ENCODE measurements at regions not wholly inside any gene's neighbourhood (a gene's known extent, or its start where the extent isn't known, plus 50 kb on each side); places are given as distances from the start of the nearest gene placed in this dataset.

DNA sequence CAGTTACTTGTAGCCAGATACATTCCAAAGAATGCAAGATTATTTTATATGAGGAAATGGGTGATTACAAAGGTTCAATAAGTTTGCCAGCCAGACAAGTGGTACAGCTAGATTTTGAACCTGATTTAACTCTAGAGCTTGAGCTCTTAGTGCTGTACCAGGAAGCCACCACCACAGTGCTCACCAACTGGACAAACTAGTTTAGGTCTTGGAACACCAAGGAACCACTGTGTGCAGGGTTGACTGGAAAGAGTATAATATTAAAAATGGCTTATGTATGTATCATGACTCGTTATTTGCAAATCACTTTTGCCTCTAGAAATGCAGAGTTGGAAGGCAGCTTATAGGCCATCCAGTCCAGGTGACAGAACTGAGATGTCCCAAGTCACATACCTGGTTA is 177.2 kb downstream of the TXNL1 start:
- no peak overlapping the region for H3K4me3 ChIP-seq
- H3K27me3 ChIP-seq = no peaks in the 10 kb centered on the region
- H3K36me3 ChIP-seq = no peaks in the 10 kb centered on the region
- H3K4me1 ChIP-seq = no peaks in the 10 kb centered on the region
- peaks cover 0 to 22% (median 0%) of the 10 kb centered on the region in 3 donors for H3K9me3 ChIP-seq
- TF ChIP-seq EP300 (IDR thresholded peaks at IDR 0.05) (no peak), CTCF (IDR thresholded peaks at IDR 0.05) (no peak), POLR2AphosphoS5 (IDR thresholded peaks at IDR 0.05) (no peak), POLR2A (IDR thresholded peaks at IDR 0.05) (no peak)
- no peak for ATAC-seq
- H3K27ac ChIP-seq = no peak overlapping the region
- WGBS, 2 donors (ENCODE audit: low coverage in 1 of 2) = 74% methylated on average over 1 of the region's 1 CpG; no CpG with 5 or more reads in 1 of the 2 donors

DNA sequence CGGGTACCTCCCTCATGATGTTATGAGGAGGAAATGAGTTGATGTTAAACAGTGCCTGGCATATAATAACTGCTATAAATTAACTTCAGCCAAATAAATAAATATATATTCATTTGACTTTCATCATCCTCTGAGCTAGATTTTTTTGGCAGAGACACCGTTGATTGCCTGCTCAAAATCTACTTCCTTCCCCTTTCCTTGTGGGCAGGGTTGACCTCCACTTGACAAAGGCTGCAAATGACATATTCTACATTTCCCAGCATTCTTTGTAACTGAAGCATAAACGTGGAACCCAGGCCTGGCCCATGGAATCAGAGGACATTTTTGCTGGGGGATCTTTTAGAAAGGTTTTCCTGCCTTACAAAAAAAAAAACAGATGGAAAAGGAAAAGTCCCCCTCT is 177.8 kb downstream of the TXNL1 start:
- peak overlapping the region in 1 of 4 donors; percentile 27 for H3K27ac ChIP-seq
- no peaks in the 10 kb centered on the region for H3K4me1 ChIP-seq
- no peak overlapping the region for H3K4me3 ChIP-seq
- ATAC-seq = no peak
- 45 to 61% methylated on average over 3 of the region's 3 CpGs for WGBS, 2 donors (ENCODE audit: low coverage in 1 of 2)
- no peaks in the 10 kb centered on the region for H3K36me3 ChIP-seq
- TF ChIP-seq EP300 (IDR thresholded peaks at IDR 0.05) = no peak
- H3K9me3 ChIP-seq = peaks cover 0 to 17% (median 0%) of the 10 kb centered on the region in 3 donors
- no peaks in the 10 kb centered on the region for H3K27me3 ChIP-seq

- H3K27ac ChIP-seq = peak overlapping the region in 2 of 4 donors; percentile 9 to 16
- WGBS, 2 donors (ENCODE audit: low coverage in 1 of 2) = 60 to 66% methylated on average over 10 to 12 of the region's 13 CpGs
- peak; percentile 22 for ATAC-seq
These were observed 179.4 kb downstream of the TXNL1 start for GRCh38 chr18:56458770-56459712.

DNA sequence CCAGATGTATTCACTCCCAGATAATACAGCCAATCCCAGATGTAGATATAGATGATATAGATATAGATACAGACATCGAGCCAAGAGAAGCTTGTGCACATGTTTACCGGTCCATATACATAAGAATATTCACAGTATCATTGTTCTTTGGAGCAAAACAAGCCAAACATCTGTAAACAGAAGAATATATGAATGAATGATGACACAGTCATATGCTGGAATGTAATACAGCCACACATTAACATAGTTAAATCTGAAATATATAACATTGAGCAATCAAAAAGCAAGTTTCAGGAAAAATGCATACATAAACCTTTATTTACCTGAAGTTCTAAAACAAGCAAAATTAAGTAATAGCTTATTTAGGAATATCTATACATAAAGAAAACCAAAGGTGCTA is 182.5 kb downstream of the TXNL1 start:
- ATAC-seq = no peak
- no peak overlapping the region for H3K4me3 ChIP-seq
- TF ChIP-seq POLR2AphosphoS5 (IDR thresholded peaks at IDR 0.05) = no peak
- no peak for TF ChIP-seq CTCF (IDR thresholded peaks at IDR 0.05)
- no peak for TF ChIP-seq POLR2A (IDR thresholded peaks at IDR 0.05)
- no peak for TF ChIP-seq EP300 (IDR thresholded peaks at IDR 0.05)
- H3K27me3 ChIP-seq = no peaks in the 10 kb centered on the region
- no peaks in the 10 kb centered on the region for H3K4me1 ChIP-seq
- no peak overlapping the region for H3K27ac ChIP-seq
- WGBS, 2 donors (ENCODE audit: low coverage in 1 of 2) = 90 to 96% methylated on average over 2 of the region's 2 CpGs
- no peaks in the 10 kb centered on the region for H3K9me3 ChIP-seq
- no peaks in the 10 kb centered on the region for H3K36me3 ChIP-seq

More at GRCh38 chr18:56458770-56459712, 179.4 kb downstream of the TXNL1 start:
- Histone ChIP-seq H3K4me1 (no peaks in the 10 kb centered on the region), H3K9me3 (peaks cover 0 to 2% (median 0%) of the 10 kb centered on the region in 3 donors), H3K36me3 (no peaks in the 10 kb centered on the region), H3K27me3 (no peaks in the 10 kb centered on the region), H3K4me3 (no peak overlapping the region)
- TF ChIP-seq POLR2A (IDR thresholded peaks at IDR 0.05) = no peak
- no peak for TF ChIP-seq POLR2AphosphoS5 (IDR thresholded peaks at IDR 0.05)
- no peak for TF ChIP-seq CTCF (IDR thresholded peaks at IDR 0.05)
- no peak for TF ChIP-seq EP300 (IDR thresholded peaks at IDR 0.05)

- no peak for ATAC-seq
- no peaks in the 10 kb centered on the region for H3K4me1 ChIP-seq
- no peaks in the 10 kb centered on the region for H3K27me3 ChIP-seq
- H3K9me3 ChIP-seq = no peaks in the 10 kb centered on the region
- H3K36me3 ChIP-seq = no peaks in the 10 kb centered on the region
- H3K4me3 ChIP-seq = no peak overlapping the region
- TF ChIP-seq POLR2AphosphoS5 (IDR thresholded peaks at IDR 0.05) (no peak), POLR2A (IDR thresholded peaks at IDR 0.05) (no peak), CTCF (IDR thresholded peaks at IDR 0.05) (no peak), EP300 (IDR thresholded peaks at IDR 0.05) (no peak)
- H3K27ac ChIP-seq = no peak overlapping the region
- 90 to 100% methylated on average over 2 of the region's 2 CpGs for WGBS, 2 donors (ENCODE audit: low coverage in 1 of 2)
These were observed 183.3 kb downstream of the TXNL1 start for GRCh38 chr18:56455141-56455540.

All from gastroesophageal sphincter (tissue), 4 donors.